IPS-18a (cell line): ENCODE measurements at regions not wholly inside any gene's neighbourhood (a gene's known extent, or its start where the extent isn't known, plus 50 kb on each side); places are given as distances from the start of the nearest gene placed in this dataset.
"Not testable (repeated sequence)": the region's sequence is repeated elsewhere in the genome, so short reads cannot be mapped to it uniquely, and the experiment has no call there.

Experiments
- H3K27ac ChIP-seq: one replicate; pipeline ENCODE4 v1.5.1; 2013; ENCODE audit warnings: low read length
- H3K27me3 ChIP-seq: one replicate; pipeline ENCODE4 v1.6.1; 2013; ENCODE audit warnings: mild to moderate bottlenecking, low read length; ENCODE audit not compliant: control insufficient read depth, insufficient read depth
- H3K36me3 ChIP-seq: one replicate; pipeline ENCODE4 v1.6.1; 2013; ENCODE audit warnings: low read depth, low read length; ENCODE audit not compliant: control insufficient read depth
- H3K4me1 ChIP-seq: one replicate; pipeline ENCODE4 v1.6.1; 2013; ENCODE audit warnings: low read depth, low read length; ENCODE audit not compliant: control insufficient read depth
- H3K4me3 ChIP-seq: one replicate; pipeline ENCODE4 v1.5.1; 2013; ENCODE audit warnings: low read length
- H3K9ac ChIP-seq: one replicate; pipeline ENCODE4 v1.6.1; 2013; ENCODE audit warnings: mild to moderate bottlenecking, low read length, moderate library complexity
- H3K9me3 ChIP-seq: one replicate; pipeline ENCODE4 v1.6.1; 2013; ENCODE audit warnings: low read depth, low read length; ENCODE audit not compliant: control insufficient read depth

DNA sequence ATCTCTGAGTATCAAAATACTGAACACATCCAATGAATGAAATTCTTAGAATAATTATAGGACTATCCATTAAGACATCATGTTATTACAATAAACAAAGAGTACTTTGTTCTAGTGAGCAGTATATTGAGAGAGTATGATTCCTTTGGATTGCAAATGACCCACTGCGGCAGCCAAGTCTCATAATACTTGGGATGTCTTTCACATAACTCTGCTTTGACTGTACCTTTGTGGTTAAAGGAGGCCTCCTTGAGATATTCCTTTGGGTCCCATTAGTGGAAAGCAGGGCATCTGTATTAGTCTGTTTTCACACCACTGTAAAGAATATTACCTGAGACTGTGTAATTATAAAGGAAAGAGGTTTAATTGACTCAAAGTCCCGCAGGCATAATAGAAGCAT is 593.8 kb downstream of the TRHDE start:
- Histone ChIP-seq H3K27ac (no peak overlapping the region), H3K27me3 (no peaks in the 10 kb centered on the region), H3K4me3 (no peak overlapping the region), H3K4me1 (no peaks in the 10 kb centered on the region), H3K9me3 (no peaks in the 10 kb centered on the region), H3K36me3 (no peaks in the 10 kb centered on the region), H3K9ac (no peak overlapping the region)

DNA sequence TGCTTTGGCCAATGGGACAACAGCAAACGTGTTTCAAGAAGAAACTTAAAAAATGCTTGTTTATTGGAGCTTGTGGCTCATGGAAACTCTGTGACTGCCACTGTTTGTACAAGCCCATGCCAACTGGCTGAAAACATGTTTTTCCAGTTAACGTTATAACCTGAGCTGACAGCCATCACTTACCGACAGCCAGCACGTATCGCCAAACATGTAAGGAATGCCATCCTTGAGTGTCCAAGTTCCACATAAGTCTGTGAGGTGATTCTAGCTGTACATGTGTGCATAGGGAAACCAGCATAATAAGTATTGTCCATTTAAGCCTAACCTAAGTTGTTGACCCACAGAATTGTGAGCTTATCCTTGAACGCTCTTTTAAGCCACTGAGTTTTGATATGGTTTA is 596.9 kb downstream of the TRHDE start:
- no peak overlapping the region for H3K4me3 ChIP-seq
- H3K9ac ChIP-seq = no peak overlapping the region
- H3K27me3 ChIP-seq = no peaks in the 10 kb centered on the region
- peaks cover 9% of the 10 kb centered on the region for H3K4me1 ChIP-seq
- no peaks in the 10 kb centered on the region for H3K36me3 ChIP-seq
- no peak overlapping the region for H3K27ac ChIP-seq
- no peaks in the 10 kb centered on the region for H3K9me3 ChIP-seq

DNA sequence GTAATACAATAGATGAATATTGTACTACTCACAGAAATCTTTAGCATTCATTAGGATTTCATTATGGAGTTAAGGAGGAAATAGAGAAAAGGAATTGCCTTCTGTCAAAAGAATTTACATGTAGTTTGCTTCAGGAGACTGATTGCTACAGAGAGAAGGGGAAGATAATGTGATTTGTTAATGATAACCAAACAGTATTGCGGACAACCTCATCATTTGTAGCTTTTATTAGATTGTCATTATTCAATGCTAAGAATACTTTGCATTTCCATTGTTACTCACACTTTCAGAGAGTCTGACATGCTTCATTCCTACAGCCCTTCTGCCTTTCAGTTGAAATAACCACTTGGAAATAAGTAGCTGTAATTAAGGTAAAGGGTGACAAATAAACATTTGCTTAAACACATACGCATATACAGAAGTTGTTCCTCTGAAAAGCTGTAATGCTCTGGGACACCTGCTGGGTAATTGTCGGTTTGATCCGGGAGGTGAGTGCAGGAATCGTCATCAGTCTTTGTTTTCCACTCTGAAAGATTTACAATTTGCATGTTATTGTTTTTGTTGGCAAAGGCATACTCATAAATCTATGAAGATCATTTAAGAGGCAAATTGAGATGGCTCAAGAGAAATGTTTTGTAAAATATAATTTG is 600.2 kb downstream of the TRHDE start:
- H3K9me3 ChIP-seq = peaks cover 10% of the 10 kb centered on the region
- H3K36me3 ChIP-seq = no peaks in the 10 kb centered on the region
- no peak overlapping the region for H3K9ac ChIP-seq
- H3K4me3 ChIP-seq = peak overlapping the region; percentile 21
- peaks cover 9% of the 10 kb centered on the region for H3K4me1 ChIP-seq
- no peaks in the 10 kb centered on the region for H3K27me3 ChIP-seq
- H3K27ac ChIP-seq = no peak overlapping the region

DNA sequence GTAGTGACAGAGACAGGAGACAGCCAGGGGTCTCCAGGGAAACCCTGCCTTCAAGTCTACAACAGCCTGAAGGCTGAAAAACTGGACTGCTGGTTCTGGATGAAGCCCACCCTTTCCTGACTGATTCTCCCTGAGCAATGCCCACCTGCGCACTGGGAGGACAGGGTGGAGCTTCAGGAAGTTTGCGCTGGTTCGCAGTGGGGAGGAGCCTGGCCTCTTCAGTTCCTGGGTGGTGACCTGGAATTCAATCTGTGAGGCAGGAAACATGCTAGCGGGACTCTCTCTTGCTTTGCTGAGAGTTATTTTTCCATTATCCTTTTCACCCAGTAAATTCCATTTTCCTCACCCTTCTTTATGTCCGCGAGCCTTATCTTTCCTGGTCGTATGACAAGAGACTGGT is 600.8 kb downstream of the TRHDE start:
- H3K4me1 ChIP-seq = peaks cover 9% of the 10 kb centered on the region
- no peak overlapping the region for H3K27ac ChIP-seq
- peaks cover 10% of the 10 kb centered on the region for H3K9me3 ChIP-seq
- no peak overlapping the region for H3K4me3 ChIP-seq
- H3K9ac ChIP-seq = no peak overlapping the region
- no peaks in the 10 kb centered on the region for H3K27me3 ChIP-seq
- no peaks in the 10 kb centered on the region for H3K36me3 ChIP-seq

DNA sequence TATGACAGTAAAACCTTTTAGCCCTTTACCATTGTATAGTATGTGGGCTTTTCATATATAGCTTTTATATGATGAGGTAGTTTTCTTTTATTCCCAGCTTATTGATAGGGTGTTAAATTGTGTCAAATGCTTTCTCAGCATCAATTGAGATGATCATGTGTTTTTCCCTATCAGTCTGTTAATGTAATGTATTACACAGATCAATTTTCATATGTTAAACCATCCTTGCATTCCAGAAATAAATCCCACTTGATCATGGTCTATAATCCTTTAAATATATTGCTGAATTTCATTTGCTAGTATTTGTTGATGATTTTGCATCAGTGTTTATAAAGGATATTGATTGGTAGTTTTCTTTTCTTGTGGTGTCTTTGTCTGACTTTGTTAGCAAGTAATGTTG is 603.9 kb downstream of the TRHDE start:
- no peaks in the 10 kb centered on the region for H3K27me3 ChIP-seq
- no peak overlapping the region for H3K9ac ChIP-seq
- no peak overlapping the region for H3K27ac ChIP-seq
- peaks cover 14% of the 10 kb centered on the region for H3K9me3 ChIP-seq
- peaks cover 9% of the 10 kb centered on the region for H3K4me1 ChIP-seq
- no peak overlapping the region for H3K4me3 ChIP-seq
- no peaks in the 10 kb centered on the region for H3K36me3 ChIP-seq

DNA sequence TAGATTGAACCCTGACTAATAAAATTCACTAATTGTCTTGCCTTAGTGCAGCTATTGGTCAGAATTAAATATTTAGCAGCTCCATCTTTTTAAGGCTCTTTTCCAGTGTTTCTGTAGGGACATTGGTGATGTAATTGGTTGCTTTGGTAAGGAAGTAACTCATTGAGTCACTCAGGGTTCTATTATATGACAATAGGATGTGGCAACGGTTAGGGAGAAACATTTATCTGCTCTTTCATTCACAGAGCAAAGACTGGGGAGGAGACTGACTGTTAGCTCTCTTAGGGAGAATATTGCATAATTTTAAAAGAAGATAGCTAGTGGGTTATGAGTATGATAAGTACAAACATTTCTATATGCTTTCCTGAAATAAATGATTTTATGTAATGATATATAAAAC is 616.5 kb downstream of the TRHDE start:
- Histone ChIP-seq H3K36me3 (no peaks in the 10 kb centered on the region), H3K27ac (no peak overlapping the region), H3K9ac (no peak overlapping the region), H3K4me1 (peaks cover 24% of the 10 kb centered on the region), H3K4me3 (no peak overlapping the region), H3K9me3 (no peaks in the 10 kb centered on the region), H3K27me3 (no peaks in the 10 kb centered on the region)

DNA sequence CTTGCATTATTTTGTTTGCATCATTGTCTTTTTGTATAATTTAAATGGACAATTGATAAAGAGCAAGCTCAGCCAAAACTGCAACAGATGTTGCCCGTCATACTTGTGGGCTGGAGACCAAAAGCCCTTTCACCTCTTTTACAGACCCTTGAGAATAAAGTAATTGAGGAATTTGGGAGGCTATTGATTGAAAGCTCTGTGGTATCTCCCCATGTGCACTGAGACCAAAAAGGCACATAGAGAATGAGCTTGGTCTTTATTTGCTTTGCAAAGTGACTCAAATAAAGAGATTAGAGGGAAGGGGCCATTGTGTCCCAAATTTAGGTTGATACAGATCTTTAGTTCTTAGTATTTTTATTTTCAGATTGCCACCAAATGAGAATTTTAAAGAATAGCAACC is 617.6 kb downstream of the TRHDE start:
- Histone ChIP-seq H3K4me1 (peaks cover 24% of the 10 kb centered on the region), H3K27ac (no peak overlapping the region), H3K4me3 (no peak overlapping the region), H3K9ac (no peak overlapping the region), H3K36me3 (no peaks in the 10 kb centered on the region), H3K27me3 (no peaks in the 10 kb centered on the region), H3K9me3 (no peaks in the 10 kb centered on the region)

- no peaks in the 10 kb centered on the region for H3K36me3 ChIP-seq
- no peak overlapping the region for H3K4me3 ChIP-seq
- no peaks in the 10 kb centered on the region for H3K4me1 ChIP-seq
- no peaks in the 10 kb centered on the region for H3K9me3 ChIP-seq
- no peak overlapping the region for H3K9ac ChIP-seq
- H3K27ac ChIP-seq = no peak overlapping the region
- no peaks in the 10 kb centered on the region for H3K27me3 ChIP-seq
Observed at GRCh38 chr12:72901685-72902084, 629.5 kb downstream of the TRHDE start.

- H3K9me3 ChIP-seq = no peaks in the 10 kb centered on the region
- no peak overlapping the region for H3K9ac ChIP-seq
- H3K27ac ChIP-seq = no peak overlapping the region
- H3K4me1 ChIP-seq = no peaks in the 10 kb centered on the region
- no peak overlapping the region for H3K4me3 ChIP-seq
- H3K36me3 ChIP-seq = no peaks in the 10 kb centered on the region
- no peaks in the 10 kb centered on the region for H3K27me3 ChIP-seq
Observed at GRCh38 chr12:72925716-72926115, 653.5 kb downstream of the TRHDE start.

DNA sequence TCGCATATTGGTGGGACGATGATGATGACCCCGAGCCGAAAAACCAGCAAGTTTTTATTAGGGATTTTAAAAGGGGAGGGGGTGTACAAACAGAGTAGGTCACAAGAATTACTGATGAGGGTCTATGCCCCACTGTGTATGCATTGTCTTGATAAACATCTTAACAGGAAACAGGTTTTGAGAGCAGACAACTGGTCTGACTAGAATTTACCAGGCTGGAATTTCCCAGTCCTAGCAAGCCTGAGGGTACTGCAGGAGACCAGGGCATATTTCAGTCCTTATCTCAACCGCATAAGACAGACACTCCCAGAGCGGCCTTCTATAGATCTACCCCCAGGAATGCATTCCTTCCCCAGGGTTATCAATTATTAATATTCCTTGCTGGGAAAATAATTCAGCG is 659.7 kb downstream of the TRHDE start:
- not testable (repeated sequence) for H3K9me3 ChIP-seq, H3K4me3 ChIP-seq, H3K27ac ChIP-seq, H3K27me3 ChIP-seq, H3K4me1 ChIP-seq, H3K9ac ChIP-seq, H3K36me3 ChIP-seq

GRCh38 chr12:72937486-72937885 is 665.3 kb downstream of the TRHDE start:
- Histone ChIP-seq H3K36me3 (no peaks in the 10 kb centered on the region), H3K9me3 (no peaks in the 10 kb centered on the region), H3K4me1 (no peaks in the 10 kb centered on the region), H3K27ac (no peak overlapping the region), H3K9ac (no peak overlapping the region), H3K27me3 (no peaks in the 10 kb centered on the region), H3K4me3 (no peak overlapping the region)

- Histone ChIP-seq H3K36me3 (no peaks in the 10 kb centered on the region), H3K27ac (no peak overlapping the region), H3K9ac (no peak overlapping the region), H3K4me1 (no peaks in the 10 kb centered on the region), H3K4me3 (no peak overlapping the region), H3K27me3 (no peaks in the 10 kb centered on the region), H3K9me3 (peaks cover 4% of the 10 kb centered on the region)
Observed at GRCh38 chr12:72957454-72957853, 685.3 kb downstream of the TRHDE start.
